Endodermal cell (in vitro differentiated cells): ENCODE measurements at regions not wholly inside any gene's neighbourhood (a gene's known extent, or its start where the extent isn't known, plus 50 kb on each side); places are given as distances from the start of the nearest gene placed in this dataset.

Experiments
- DNase-seq: peaks from one replicate; pipeline ENCODE4 v3.0.0-alpha.2; 2017
- H3K27ac ChIP-seq: 2 replicates; pipeline ENCODE4 v1.5.1; 2013; ENCODE audit warnings: mild to moderate bottlenecking, low read depth, low read length, moderate library complexity
- H3K27me3 ChIP-seq: 2 replicates; pipeline ENCODE4 v1.6.1; 2013; ENCODE audit warnings: mild to moderate bottlenecking, low read length, moderate library complexity; ENCODE audit not compliant: insufficient read depth, control insufficient read depth, poor library complexity, severe bottlenecking
- H3K36me3 ChIP-seq: 2 replicates; pipeline ENCODE4 v1.7.0; 2013; ENCODE audit warnings: mild to moderate bottlenecking, low read length, moderate library complexity; ENCODE audit not compliant: control insufficient read depth, insufficient read depth
- H3K4me1 ChIP-seq: one replicate; pipeline ENCODE4 v1.7.0; 2013; ENCODE audit warnings: low read length; ENCODE audit not compliant: control insufficient read depth, insufficient read depth
- H3K4me3 ChIP-seq: 2 replicates; pipeline ENCODE4 v1.5.1; 2013; ENCODE audit warnings: mild to moderate bottlenecking, low read length, moderate library complexity
- H3K9ac ChIP-seq: 2 replicates; pipeline ENCODE4 v1.6.1; 2013; ENCODE audit warnings: mild to moderate bottlenecking, low read length, moderate library complexity; ENCODE audit not compliant: poor library complexity, severe bottlenecking; ENCODE audit errors: extremely low read depth
- H3K9me3 ChIP-seq: 2 replicates; pipeline ENCODE4 v1.6.1; 2013; ENCODE audit warnings: mild to moderate bottlenecking, low read length, moderate library complexity; ENCODE audit not compliant: control insufficient read depth
- H3K27ac Mint-ChIP-seq: 2 replicates; pipeline ENCODE4 v1.8.0; 2020; ENCODE audit warnings: mixed read lengths
- H3K27me3 Mint-ChIP-seq: 2 replicates; pipeline ENCODE4 v1.8.0; 2021; ENCODE audit warnings: mild to moderate bottlenecking, mixed read lengths; ENCODE audit not compliant: insufficient read depth
- H3K36me3 Mint-ChIP-seq: 2 replicates; pipeline ENCODE4 v1.8.0; 2020; ENCODE audit warnings: low read depth, mixed read lengths
- H3K4me1 Mint-ChIP-seq: 2 replicates; pipeline ENCODE4 v1.8.0; 2020; ENCODE audit warnings: mixed read lengths
- H3K4me3 Mint-ChIP-seq: 2 replicates; pipeline ENCODE4 v1.8.0; 2020; ENCODE audit warnings: mild to moderate bottlenecking, moderate library complexity, mixed read lengths
- H3K9me3 Mint-ChIP-seq: 2 replicates; pipeline ENCODE4 v1.8.0; 2020; ENCODE audit warnings: mild to moderate bottlenecking, mixed read lengths
- CTCF ChIP-seq: fragments of 200-600 bp; sonication (generic); conservative IDR thresholded peaks from 2 replicates; pipeline ENCODE4 v1.5.0; 2021; ENCODE audit warnings: antibody characterized with exemption, mild to moderate bottlenecking
- WGBS, 2 experiments: methylation state at CpG; one replicate each; pipeline versions ENCODE4 v1.1.5 to v1.1.7; 2013; ENCODE audit warnings: missing lambda C conversion rate in 2 of 2, mixed read lengths in 1 of 2; ENCODE audit not compliant: insufficient coverage in 1 of 2, insufficient read length in 1 of 2; 5-methylcytosine and 5-hydroxymethylcytosine counted together

- Histone ChIP-seq H3K27ac (no peak overlapping the region), H3K4me3 (no peak overlapping the region), H3K36me3 (no peaks in the 10 kb centered on the region), H3K9ac (no peak overlapping the region), H3K27me3 (peaks cover 3% of the 10 kb centered on the region), H3K9me3 (peaks cover 10% of the 10 kb centered on the region), H3K4me1 (no peaks in the 10 kb centered on the region)
- H3K9me3 Mint-ChIP-seq: peaks cover 24% of the 10 kb centered on the region
- no peak overlapping the region for H3K4me3 Mint-ChIP-seq
- TF ChIP-seq CTCF: no peak
- peaks cover 16% of the 10 kb centered on the region for H3K4me1 Mint-ChIP-seq
- H3K27ac Mint-ChIP-seq: no peak overlapping the region
- WGBS, 2 experiments: 97 to 100% methylated on average over 1 to 2 of the region's 2 CpGs
- DNase-seq: no peak
- H3K36me3 Mint-ChIP-seq: peaks cover 3% of the 10 kb centered on the region
- peaks cover 33% of the 10 kb centered on the region for H3K27me3 Mint-ChIP-seq
Measured at GRCh38 chr2:183283209-183283608, 159.0 kb downstream of the NUP35 start.

- peaks cover 22% of the 10 kb centered on the region for H3K27me3 Mint-ChIP-seq
- H3K9me3 Mint-ChIP-seq: peaks cover 24% of the 10 kb centered on the region
- TF ChIP-seq CTCF: no peak
- Histone ChIP-seq H3K9me3 (peaks cover 10% of the 10 kb centered on the region), H3K27me3 (no peaks in the 10 kb centered on the region), H3K4me1 (no peaks in the 10 kb centered on the region), H3K9ac (no peak overlapping the region), H3K27ac (no peak overlapping the region), H3K4me3 (no peak overlapping the region), H3K36me3 (no peaks in the 10 kb centered on the region)
- no peak overlapping the region for H3K4me3 Mint-ChIP-seq
- no peak for DNase-seq
- no peak overlapping the region for H3K27ac Mint-ChIP-seq
- H3K4me1 Mint-ChIP-seq: peaks cover 25% of the 10 kb centered on the region
- H3K36me3 Mint-ChIP-seq: peaks cover 3% of the 10 kb centered on the region
Measured at GRCh38 chr2:183284606-183285005, 160.4 kb downstream of the NUP35 start.

- Histone ChIP-seq H3K9ac (no peak overlapping the region), H3K4me1 (peaks cover 6% of the 10 kb centered on the region), H3K27me3 (no peaks in the 10 kb centered on the region), H3K9me3 (peaks cover 10% of the 10 kb centered on the region), H3K4me3 (no peak overlapping the region), H3K27ac (no peak overlapping the region), H3K36me3 (no peaks in the 10 kb centered on the region)
- Mint-ChIP-seq H3K36me3 (peaks cover 8% of the 10 kb centered on the region), H3K27ac (peak overlapping the region; percentile 53), H3K4me3 (peak overlapping the region; percentile 4), H3K27me3 (peaks cover 2% of the 10 kb centered on the region), H3K9me3 (peaks cover 14% of the 10 kb centered on the region), H3K4me1 (peaks cover 53% of the 10 kb centered on the region)
- TF ChIP-seq CTCF: no peak
- no peak for DNase-seq
- 61% methylated on average over 2 of the region's 2 CpGs; no CpG with 5 or more reads in 1 of the 2 experiments for WGBS, 2 experiments
Measured at GRCh38 chr2:183291436-183291835, 167.2 kb downstream of the NUP35 start.
